K562 (cell line): ENCODE measurements at regions not wholly inside any gene's neighbourhood (a gene's known extent, or its start where the extent isn't known, plus 50 kb on each side); places are given as distances from the start of the nearest gene placed in this dataset.

Source experiments
- ATAC-seq: fragments of 200-7000 bp; cut with Tn5 transposase; 3 replicates; pipeline ENCODE4 v1.9.1; 2020; ENCODE audit warnings: moderate library complexity
- BruUV-seq: library from RNA; stranded (reverse); fragments of 400-500 nt; replicated peaks from 2 replicates; lab custom pipeline; 2021; lab: Mats Ljungman, UMichigan
- CTCF ChIA-PET: fragments of 300-600 bp; formaldehyde crosslinking; extraction: SDS; loops from one replicate; lab custom pipeline; 2021; ENCODE audit warnings: low intra/inter-chr PET ratio; lab: Yijun Ruan, JAX
- POLR2A ChIA-PET: fragments of 300-600, 350-650 bp; sonication (Branson Sonifier 250); formaldehyde crosslinking; extraction: SDS; loops from one replicate; lab custom pipeline; 2021; ENCODE audit warnings: antibody characterized with exemption, inconsistent platforms; lab: Yijun Ruan, JAX
- DNase-seq, 4 experiments: peaks; one replicate each; pipeline versions ENCODE4 v3.0.0 to v3.0.0-alpha.2; 2011 to 2018; ENCODE audit warnings: low spot score in 3 of 4, mixed read lengths in 3 of 4; ENCODE audit errors: extremely low read depth in 1 of 4
- FAIRE-seq: peaks from 2 replicates; lab custom pipeline; 2011; peaks lifted over from hg19 to GRCh38; lab: Jason Lieb, UNC
- H2AFZ ChIP-seq: 2 replicates; pipeline ENCODE4 v1.6.0; 2011; ENCODE audit warnings: low read depth, low read length, control low read depth, inconsistent platforms
- H3K27ac ChIP-seq: fragments of 200-600 bp; 3 replicates; pipeline ENCODE4 v1.8.0; 2011; ENCODE audit warnings: low read depth, mild to moderate bottlenecking, control low read depth, inconsistent platforms, low read length, moderate library complexity, mixed read lengths; ENCODE audit errors: extremely low read depth
- H3K27me3 ChIP-seq, 2 experiments: fragments of 300-600 bp in 1 of 2; 2 replicates in 1 of 2; 3 replicates in 1 of 2; pipeline versions ENCODE4 v1.6.0 to v1.8.0; 2011; ENCODE audit warnings: inconsistent platforms in 2 of 2, low read length in 2 of 2, mild to moderate bottlenecking in 1 of 2, mixed read lengths in 1 of 2, moderate library complexity in 1 of 2; ENCODE audit not compliant: control insufficient read depth in 2 of 2, insufficient read depth in 2 of 2
- H3K36me3 ChIP-seq: fragments of 300-600 bp; 3 replicates; pipeline ENCODE4 v1.8.0; 2011; ENCODE audit warnings: mild to moderate bottlenecking, low read length, inconsistent platforms; ENCODE audit not compliant: control insufficient read depth, insufficient read depth
- H3K4me1 ChIP-seq, 2 experiments: fragments of 200-600 bp in 1 of 2; replicated peaks in 1 of 2; 2 replicates in 1 of 2; 3 replicates in 1 of 2; pipeline versions ENCODE4 v1.5.1 to v1.8.0; 2011; ENCODE audit warnings: inconsistent platforms in 2 of 2, low read length in 2 of 2, mild to moderate bottlenecking in 1 of 2, mixed read lengths in 1 of 2, moderate library complexity in 1 of 2; ENCODE audit not compliant: control insufficient read depth in 2 of 2, insufficient read depth in 2 of 2
- H3K4me2 ChIP-seq: 2 replicates; pipeline ENCODE4 v1.6.1; 2011; ENCODE audit warnings: low read length, control low read depth, inconsistent platforms, mixed read lengths; ENCODE audit not compliant: insufficient read depth
- H3K4me3 ChIP-seq: fragments of 200-600 bp; sonication (generic), shearing (Covaris generic); 2 replicates; pipeline ENCODE4 v1.5.1; 2016; ENCODE audit warnings: control low read depth, inconsistent platforms
- H3K79me2 ChIP-seq: fragments of 200-600 bp; 3 replicates; pipeline ENCODE4 v1.8.0; 2011; ENCODE audit warnings: low read length, inconsistent platforms; ENCODE audit not compliant: control insufficient read depth, insufficient read depth
- H3K9ac ChIP-seq, 2 experiments: 2 replicates each; pipeline versions ENCODE4 v1.6.0 to v1.6.1; 2011; ENCODE audit warnings: low read depth in 2 of 2, low read length in 2 of 2, control low read depth in 1 of 2, inconsistent platforms in 1 of 2, mild to moderate bottlenecking in 1 of 2, mixed read lengths in 1 of 2; ENCODE audit not compliant: insufficient read depth in 1 of 2
- H3K9me1 ChIP-seq: one replicate; pipeline ENCODE4 v1.6.0; 2011; ENCODE audit warnings: inconsistent platforms, mild to moderate bottlenecking, low read length, moderate library complexity; ENCODE audit not compliant: control insufficient read depth, insufficient read depth
- H3K9me3 ChIP-seq: replicated peaks from 2 replicates; pipeline ENCODE4 v1.5.1; 2011; ENCODE audit warnings: low read depth, low read length, inconsistent platforms; ENCODE audit not compliant: control insufficient read depth, insufficient read depth
- H4K20me1 ChIP-seq: replicated peaks from 2 replicates; pipeline ENCODE4 v1.6.1; 2011; ENCODE audit warnings: low read length, inconsistent platforms, mixed read lengths; ENCODE audit not compliant: control insufficient read depth, insufficient read depth
- BACH1 ChIP-seq: fragments of 200-800 bp; sonication (Bioruptor generic); IDR thresholded peaks from 2 replicates; pipeline ENCODE4 v1.6.1; 2016; ENCODE audit warnings: missing genetic modification characterization, missing compliant biosample characterization
- CBFB ChIP-seq: sonication (generic); formaldehyde crosslinking; IDR thresholded peaks from 2 replicates; pipeline ENCODE4 v1.4.0; 2020; ENCODE audit warnings: mild to moderate bottlenecking, missing genetic modification reagents
- FOXA1 ChIP-seq: fragments of 450-650 bp; IDR thresholded peaks from 2 replicates; pipeline ENCODE4 v1.6.1; 2016; ENCODE audit warnings: mild to moderate bottlenecking, borderline replicate concordance
- FOXK2 ChIP-seq, 2 experiments: fragments of 450-650 bp; IDR thresholded peaks in 1 of 2; conservative IDR thresholded peaks in 1 of 2; 2 replicates each; pipeline ENCODE4 v1.6.1; 2016; ENCODE audit warnings: low read depth in 2 of 2, mild to moderate bottlenecking in 1 of 2
- HDAC6 ChIP-seq: IDR thresholded peaks from 2 replicates; pipeline ENCODE4 v1.6.1; 2012; ENCODE audit warnings: low read depth, mild to moderate bottlenecking, control low read depth, inconsistent platforms, low read length, moderate library complexity
- LARP7 ChIP-seq: fragments of 450-650 bp; IDR thresholded peaks from 2 replicates; pipeline ENCODE4 v1.6.1; 2016
- SRSF3 ChIP-seq: fragments of 200-400 bp; formaldehyde crosslinking; IDR thresholded peaks from 2 replicates; pipeline ENCODE4 v1.6.1; 2016; ENCODE audit warnings: mild to moderate bottlenecking, low read length, moderate library complexity; ENCODE audit not compliant: insufficient read depth
- TFAM ChIP-seq: fragments of 250-450 bp; sonication (Bioruptor Pico); conservative IDR thresholded peaks from 2 replicates; pipeline ENCODE4 v1.5.0; 2021; ENCODE audit warnings: mild to moderate bottlenecking, moderate library complexity
- ZNF354B ChIP-seq: fragments of 250-450 bp; sonication (Bioruptor Pico); IDR thresholded peaks from 2 replicates; pipeline ENCODE4 v1.4.0; 2020
- in situ Hi-C: fragments of 300-500 bp; cut with MboI; formaldehyde crosslinking; loops from 4 replicates; pipeline ENCODE4 v1.15.0; 2018; ENCODE audit warnings: inconsistent platforms, mixed read lengths
- intact Hi-C: fragments of 100-400 bp; cut with micrococcal nuclease; formaldehyde crosslinking; loops from 2 replicates; pipeline ENCODE4 v1.14.2; 2022
- TF ChIP-seq, protein P1 (sequence below): fragments of 250-450 bp; sonication (Bioruptor Pico); IDR thresholded peaks from 2 replicates; pipeline ENCODE4 v1.4.0; 2020; ENCODE audit warnings: borderline replicate concordance
- TF ChIP-seq, protein P2 (sequence below): fragments of 250-450 bp; sonication (Bioruptor Pico); IDR thresholded peaks from 2 replicates; pipeline ENCODE4 v1.8.0; 2021; ENCODE audit warnings: borderline replicate concordance, mild to moderate bottlenecking, moderate library complexity; ENCODE audit not compliant: poor library complexity, severe bottlenecking
- TF ChIP-seq, protein P3 (sequence below): IDR thresholded peaks from 2 replicates; pipeline ENCODE4 v1.6.1; 2016; ENCODE audit warnings: missing genetic modification characterization, missing compliant biosample characterization

DNA sequence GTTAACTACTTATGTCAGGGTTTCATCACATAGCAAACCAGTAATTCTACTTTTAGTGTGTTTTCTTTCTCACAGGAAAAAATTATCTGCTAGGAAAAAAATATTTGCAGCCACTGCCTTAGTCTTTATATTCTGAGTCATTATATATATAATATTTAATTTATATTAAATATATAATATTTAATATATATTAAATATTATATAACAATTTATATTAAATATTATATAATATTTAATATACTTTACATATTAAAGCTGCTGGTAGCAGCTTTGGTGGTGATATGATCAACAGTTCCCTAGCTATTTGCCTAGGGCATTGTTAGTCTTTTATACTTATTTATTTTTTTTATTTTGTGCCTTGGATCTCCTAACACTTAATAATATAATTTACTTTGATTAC is 381.6 kb downstream of the STIM2 start:
- TF ChIP-seq, protein P1, sequence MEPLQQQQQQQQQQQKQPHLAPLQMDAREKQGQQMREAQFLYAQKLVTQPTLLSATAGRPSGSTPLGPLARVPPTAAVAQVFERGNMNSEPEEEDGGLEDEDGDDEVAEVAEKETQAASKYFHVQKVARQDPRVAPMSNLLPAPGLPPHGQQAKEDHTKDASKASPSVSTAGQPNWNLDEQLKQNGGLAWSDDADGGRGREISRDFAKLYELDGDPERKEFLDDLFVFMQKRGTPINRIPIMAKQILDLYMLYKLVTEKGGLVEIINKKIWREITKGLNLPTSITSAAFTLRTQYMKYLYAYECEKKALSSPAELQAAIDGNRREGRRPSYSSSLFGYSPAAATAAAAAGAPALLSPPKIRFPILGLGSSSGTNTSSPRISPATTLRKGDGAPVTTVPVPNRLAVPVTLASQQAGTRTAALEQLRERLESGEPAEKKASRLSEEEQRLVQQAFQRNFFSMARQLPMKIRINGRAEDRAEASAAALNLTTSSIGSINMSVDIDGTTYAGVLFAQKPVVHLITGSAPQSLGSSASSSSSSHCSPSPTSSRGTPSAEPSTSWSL: no peak
- no peak for TF ChIP-seq BACH1 (tag)
- TF ChIP-seq CBFB (CRISPR knock-in tag): no peak
- no peak for TF ChIP-seq SRSF3
- no peak for TF ChIP-seq TFAM (CRISPR knock-in tag)
- TF ChIP-seq, protein P2, sequence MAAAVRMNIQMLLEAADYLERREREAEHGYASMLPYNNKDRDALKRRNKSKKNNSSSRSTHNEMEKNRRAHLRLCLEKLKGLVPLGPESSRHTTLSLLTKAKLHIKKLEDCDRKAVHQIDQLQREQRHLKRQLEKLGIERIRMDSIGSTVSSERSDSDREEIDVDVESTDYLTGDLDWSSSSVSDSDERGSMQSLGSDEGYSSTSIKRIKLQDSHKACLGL: no peak
- no peak for TF ChIP-seq FOXK2 (conservative IDR thresholded peaks at IDR 0.05 in 1 of 2, IDR thresholded peaks at IDR 0.05 in 1 of 2; ENCODE audit: low read depth in 2 of 2)
- TF ChIP-seq LARP7: no peak
- TF ChIP-seq, protein P3, sequence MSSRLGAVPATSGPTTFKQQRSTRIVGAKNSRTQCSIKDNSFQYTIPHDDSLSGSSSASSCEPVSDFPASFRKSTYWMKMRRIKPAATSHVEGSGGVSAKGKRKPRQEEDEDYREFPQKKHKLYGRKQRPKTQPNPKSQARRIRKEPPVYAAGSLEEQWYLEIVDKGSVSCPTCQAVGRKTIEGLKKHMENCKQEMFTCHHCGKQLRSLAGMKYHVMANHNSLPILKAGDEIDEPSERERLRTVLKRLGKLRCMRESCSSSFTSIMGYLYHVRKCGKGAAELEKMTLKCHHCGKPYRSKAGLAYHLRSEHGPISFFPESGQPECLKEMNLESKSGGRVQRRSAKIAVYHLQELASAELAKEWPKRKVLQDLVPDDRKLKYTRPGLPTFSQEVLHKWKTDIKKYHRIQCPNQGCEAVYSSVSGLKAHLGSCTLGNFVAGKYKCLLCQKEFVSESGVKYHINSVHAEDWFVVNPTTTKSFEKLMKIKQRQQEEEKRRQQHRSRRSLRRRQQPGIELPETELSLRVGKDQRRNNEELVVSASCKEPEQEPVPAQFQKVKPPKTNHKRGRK (tag): no peak
- TF ChIP-seq FOXA1: no peak
- no peak for TF ChIP-seq HDAC6
- TF ChIP-seq ZNF354B: no peak
- no peaks in the 10 kb centered on the region for H3K27me3 ChIP-seq
- BruUV-seq: no TSS peak
- no peaks in the 10 kb centered on the region for H4K20me1 ChIP-seq
- H3K9me1 ChIP-seq: no peaks in the 10 kb centered on the region
- H3K4me3 ChIP-seq: no peak overlapping the region
- POLR2A ChIA-PET: interaction anchor here (0.6 kb wide), 1 partner anchor 344 kb away, joined by 3 read pairs; no protein-coding TSS in a partner anchor
- FAIRE-seq: no peak
- no peak for ATAC-seq
- intact Hi-C loops: no loop called here
- CTCF ChIA-PET: no interaction called here
- H3K4me2 ChIP-seq: no peak overlapping the region
- in situ Hi-C loops: no loop called here
- H3K4me1 ChIP-seq: no peaks in the 10 kb centered on the region
- H3K36me3 ChIP-seq: no peaks in the 10 kb centered on the region
- no peak for DNase-seq
- no peak overlapping the region for H3K27ac ChIP-seq
- no peaks in the 10 kb centered on the region for H3K79me2 ChIP-seq
- H2AFZ ChIP-seq: no peak overlapping the region
- H3K9me3 ChIP-seq: no peaks in the 10 kb centered on the region
- H3K9ac ChIP-seq: no peak overlapping the region
